HEK293 (cell line): ENCODE measurements at regions not wholly inside any gene's neighbourhood (a gene's known extent, or its start where the extent isn't known, plus 50 kb on each side); places are given as distances from the start of the nearest gene placed in this dataset.

Experiments
- CTCF ChIA-PET: fragments of 350-600 bp; formaldehyde crosslinking; extraction: SDS; loops from one replicate; lab custom pipeline; 2021; ENCODE audit warnings: antibody characterized with exemption; lab: Yijun Ruan, JAX
- POLR2A ChIA-PET: fragments of 300-600 bp; formaldehyde crosslinking; extraction: SDS; loops from one replicate; lab custom pipeline; 2020; ENCODE audit warnings: antibody characterized with exemption, inconsistent platforms; lab: Yijun Ruan, JAX
- H3K27ac ChIP-seq: fragments of 200-500 bp; sonication (Bioruptor generic); 2 replicates; pipeline ENCODE4 v1.5.1; 2014; ENCODE audit warnings: low read depth, low read length, control low read depth, inconsistent platforms; ENCODE audit errors: extremely low read depth
- H3K36me3 ChIP-seq, 2 experiments: fragments of 200-500 bp in 1 of 2; sonication (Bioruptor generic) in 1 of 2; 1 replicate in 1 of 2; 2 replicates in 1 of 2; pipeline ENCODE4 v1.5.1; 2014 to 2017; ENCODE audit warnings: inconsistent platforms in 2 of 2, low read length in 2 of 2; ENCODE audit not compliant: control insufficient read depth in 2 of 2, insufficient read depth in 1 of 2
- H3K4me1 ChIP-seq: fragments of 200-500 bp; sonication (Bioruptor generic); 2 replicates; pipeline ENCODE4 v1.5.1; 2014; ENCODE audit warnings: mild to moderate bottlenecking, low read length, inconsistent platforms; ENCODE audit not compliant: control insufficient read depth, insufficient read depth
- H3K4me3 ChIP-seq: 2 replicates; pipeline ENCODE4 v1.5.1; 2011; ENCODE audit warnings: low read depth, mild to moderate bottlenecking, control low read depth, low read length, moderate library complexity
- H3K9me3 ChIP-seq: fragments of 200-500 bp; sonication (Bioruptor generic); 2 replicates; pipeline ENCODE4 v1.5.1; 2014; ENCODE audit warnings: low read depth, low read length, inconsistent platforms; ENCODE audit not compliant: control insufficient read depth, insufficient read depth
- KLF7 ChIP-seq: fragments of 450-650 bp; formaldehyde crosslinking; IDR thresholded peaks from 2 replicates; pipeline ENCODE4 v1.5.1; 2016; ENCODE audit warnings: missing biosample characterization, missing genetic modification characterization, borderline replicate concordance
- KLF9 ChIP-seq: fragments of 450-650 bp; formaldehyde crosslinking; IDR thresholded peaks from 2 replicates; pipeline ENCODE4 v1.5.1; 2016; ENCODE audit warnings: missing biosample characterization, missing genetic modification characterization, low read depth
- SP2 ChIP-seq: fragments of 450-650 bp; formaldehyde crosslinking; IDR thresholded peaks from 2 replicates; pipeline ENCODE4 v1.5.1; 2016; ENCODE audit warnings: missing biosample characterization, missing genetic modification characterization
- TRIM28 ChIP-seq: IDR thresholded peaks from 2 replicates; pipeline ENCODE4 v1.6.1; 2011; ENCODE audit warnings: low read length, control low read depth, borderline replicate concordance
- ZFP41 ChIP-seq: fragments of 450-650 bp; formaldehyde crosslinking; IDR thresholded peaks from 2 replicates; pipeline ENCODE4 v1.5.1; 2016; ENCODE audit warnings: missing biosample characterization, missing genetic modification characterization, borderline replicate concordance
- ZNF16 ChIP-seq: fragments of 450-650 bp; formaldehyde crosslinking; IDR thresholded peaks from 2 replicates; pipeline ENCODE4 v1.5.1; 2016; ENCODE audit warnings: low read depth, missing biosample characterization, missing genetic modification characterization
- ZNF2 ChIP-seq: fragments of 450-650 bp; formaldehyde crosslinking; IDR thresholded peaks from 2 replicates; pipeline ENCODE4 v1.5.1; 2016; ENCODE audit warnings: missing biosample characterization, missing genetic modification characterization
- ZNF350 ChIP-seq: fragments of 450-650 bp; formaldehyde crosslinking; IDR thresholded peaks from 2 replicates; pipeline ENCODE4 v1.5.0; 2017; ENCODE audit warnings: missing biosample characterization, mild to moderate bottlenecking, missing genetic modification characterization
- ZNF394 ChIP-seq: fragments of 450-650 bp; formaldehyde crosslinking; IDR thresholded peaks from 2 replicates; pipeline ENCODE4 v1.5.1; 2016; ENCODE audit warnings: missing biosample characterization, missing genetic modification characterization, mild to moderate bottlenecking, moderate library complexity, borderline replicate concordance
- ZNF473 ChIP-seq: fragments of 450-650 bp; formaldehyde crosslinking; IDR thresholded peaks from 2 replicates; pipeline ENCODE4 v1.5.1; 2017; ENCODE audit warnings: missing biosample characterization, missing genetic modification characterization
- ZNF521 ChIP-seq: fragments of 450-650 bp; formaldehyde crosslinking; IDR thresholded peaks from 2 replicates; pipeline ENCODE4 v1.5.1; 2017; ENCODE audit warnings: missing biosample characterization, mild to moderate bottlenecking, missing genetic modification characterization
- ZNF544 ChIP-seq: fragments of 450-650 bp; formaldehyde crosslinking; IDR thresholded peaks from 2 replicates; pipeline ENCODE4 v1.5.0; 2017; ENCODE audit warnings: missing biosample characterization, missing genetic modification characterization
- ZNF548 ChIP-seq: fragments of 450-650 bp; formaldehyde crosslinking; IDR thresholded peaks from 2 replicates; pipeline ENCODE4 v1.5.1; 2016; ENCODE audit warnings: missing biosample characterization, missing genetic modification characterization
- ZNF623 ChIP-seq: fragments of 450-650 bp; formaldehyde crosslinking; IDR thresholded peaks from 2 replicates; pipeline ENCODE4 v1.5.1; 2016; ENCODE audit warnings: missing biosample characterization, missing genetic modification characterization
- TF ChIP-seq, protein P1 (sequence below): fragments of 450-650 bp; formaldehyde crosslinking; conservative IDR thresholded peaks from 2 replicates; pipeline ENCODE4 v1.5.1; 2016; ENCODE audit warnings: low read depth, missing biosample characterization, missing genetic modification characterization
- TF ChIP-seq, protein P2 (sequence below): fragments of 450-650 bp; IDR thresholded peaks from 2 replicates; pipeline ENCODE4 v1.5.1; 2018; ENCODE audit warnings: missing biosample characterization, mild to moderate bottlenecking, missing genetic modification characterization
- TF ChIP-seq, protein P3 (sequence below): fragments of 450-650 bp; formaldehyde crosslinking; IDR thresholded peaks from 2 replicates; pipeline ENCODE4 v1.5.1; 2016; ENCODE audit warnings: missing biosample characterization, missing genetic modification characterization
- TF ChIP-seq, protein P4 (sequence below): fragments of 450-650 bp; formaldehyde crosslinking; conservative IDR thresholded peaks from 2 replicates; pipeline ENCODE4 v1.5.1; 2016; ENCODE audit warnings: low read depth, missing biosample characterization, missing genetic modification characterization

DNA sequence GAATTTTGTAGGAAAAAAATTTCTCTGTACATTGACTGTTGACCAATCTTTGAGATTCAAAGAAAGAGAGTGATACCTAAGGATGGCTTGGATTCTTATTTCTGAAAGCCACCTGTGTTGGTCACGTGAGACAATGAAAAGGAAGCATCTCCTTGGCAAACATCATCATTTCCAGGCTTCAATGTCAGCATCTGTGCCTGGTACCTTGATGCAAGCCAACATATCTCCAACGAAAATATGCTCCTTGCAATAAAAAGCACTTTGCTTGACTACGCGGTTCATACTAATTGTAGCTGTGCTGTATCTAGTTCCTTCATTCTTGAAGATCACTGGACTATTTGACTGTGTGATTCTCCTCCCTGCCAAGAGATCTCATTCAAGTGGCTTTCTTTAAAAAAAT lies 503.4 kb upstream of the PSMD7 start:
- TF ChIP-seq ZNF544 (tag by site-specific recombination) (no peak), ZNF623 (tag by site-specific recombination) (no peak), ZNF548 (tag by site-specific recombination) (no peak), ZNF16 (tag by site-specific recombination) (no peak), TRIM28 (no peak), KLF9 (tag by site-specific recombination) (no peak), KLF7 (no peak), ZNF350 (tag by site-specific recombination) (no peak)
- TF ChIP-seq, protein P1, sequence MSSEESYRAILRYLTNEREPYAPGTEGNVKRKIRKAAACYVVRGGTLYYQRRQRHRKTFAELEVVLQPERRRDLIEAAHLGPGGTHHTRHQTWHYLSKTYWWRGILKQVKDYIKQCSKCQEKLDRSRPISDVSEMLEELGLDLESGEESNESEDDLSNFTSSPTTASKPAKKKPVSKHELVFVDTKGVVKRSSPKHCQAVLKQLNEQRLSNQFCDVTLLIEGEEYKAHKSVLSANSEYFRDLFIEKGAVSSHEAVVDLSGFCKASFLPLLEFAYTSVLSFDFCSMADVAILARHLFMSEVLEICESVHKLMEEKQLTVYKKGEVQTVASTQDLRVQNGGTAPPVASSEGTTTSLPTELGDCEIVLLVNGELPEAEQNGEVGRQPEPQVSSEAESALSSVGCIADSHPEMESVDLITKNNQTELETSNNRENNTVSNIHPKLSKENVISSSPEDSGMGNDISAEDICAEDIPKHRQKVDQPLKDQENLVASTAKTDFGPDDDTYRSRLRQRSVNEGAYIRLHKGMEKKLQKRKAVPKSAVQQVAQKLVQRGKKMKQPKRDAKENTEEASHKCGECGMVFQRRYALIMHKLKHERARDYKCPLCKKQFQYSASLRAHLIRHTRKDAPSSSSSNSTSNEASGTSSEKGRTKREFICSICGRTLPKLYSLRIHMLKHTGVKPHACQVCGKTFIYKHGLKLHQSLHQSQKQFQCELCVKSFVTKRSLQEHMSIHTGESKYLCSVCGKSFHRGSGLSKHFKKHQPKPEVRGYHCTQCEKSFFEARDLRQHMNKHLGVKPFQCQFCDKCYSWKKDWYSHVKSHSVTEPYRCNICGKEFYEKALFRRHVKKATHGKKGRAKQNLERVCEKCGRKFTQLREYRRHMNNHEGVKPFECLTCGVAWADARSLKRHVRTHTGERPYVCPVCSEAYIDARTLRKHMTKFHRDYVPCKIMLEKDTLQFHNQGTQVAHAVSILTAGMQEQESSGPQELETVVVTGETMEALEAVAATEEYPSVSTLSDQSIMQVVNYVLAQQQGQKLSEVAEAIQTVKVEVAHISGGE = no peak
- TF ChIP-seq, protein P2, sequence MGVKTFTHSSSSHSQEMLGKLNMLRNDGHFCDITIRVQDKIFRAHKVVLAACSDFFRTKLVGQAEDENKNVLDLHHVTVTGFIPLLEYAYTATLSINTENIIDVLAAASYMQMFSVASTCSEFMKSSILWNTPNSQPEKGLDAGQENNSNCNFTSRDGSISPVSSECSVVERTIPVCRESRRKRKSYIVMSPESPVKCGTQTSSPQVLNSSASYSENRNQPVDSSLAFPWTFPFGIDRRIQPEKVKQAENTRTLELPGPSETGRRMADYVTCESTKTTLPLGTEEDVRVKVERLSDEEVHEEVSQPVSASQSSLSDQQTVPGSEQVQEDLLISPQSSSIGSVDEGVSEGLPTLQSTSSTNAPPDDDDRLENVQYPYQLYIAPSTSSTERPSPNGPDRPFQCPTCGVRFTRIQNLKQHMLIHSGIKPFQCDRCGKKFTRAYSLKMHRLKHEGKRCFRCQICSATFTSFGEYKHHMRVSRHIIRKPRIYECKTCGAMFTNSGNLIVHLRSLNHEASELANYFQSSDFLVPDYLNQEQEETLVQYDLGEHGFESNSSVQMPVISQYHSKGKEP (tag by site-specific recombination) = no peak
- TF ChIP-seq, all 188 proteins: peak for 0
- ChIA-PET CTCF (no interaction called here), POLR2A (no interaction called here)

DNA sequence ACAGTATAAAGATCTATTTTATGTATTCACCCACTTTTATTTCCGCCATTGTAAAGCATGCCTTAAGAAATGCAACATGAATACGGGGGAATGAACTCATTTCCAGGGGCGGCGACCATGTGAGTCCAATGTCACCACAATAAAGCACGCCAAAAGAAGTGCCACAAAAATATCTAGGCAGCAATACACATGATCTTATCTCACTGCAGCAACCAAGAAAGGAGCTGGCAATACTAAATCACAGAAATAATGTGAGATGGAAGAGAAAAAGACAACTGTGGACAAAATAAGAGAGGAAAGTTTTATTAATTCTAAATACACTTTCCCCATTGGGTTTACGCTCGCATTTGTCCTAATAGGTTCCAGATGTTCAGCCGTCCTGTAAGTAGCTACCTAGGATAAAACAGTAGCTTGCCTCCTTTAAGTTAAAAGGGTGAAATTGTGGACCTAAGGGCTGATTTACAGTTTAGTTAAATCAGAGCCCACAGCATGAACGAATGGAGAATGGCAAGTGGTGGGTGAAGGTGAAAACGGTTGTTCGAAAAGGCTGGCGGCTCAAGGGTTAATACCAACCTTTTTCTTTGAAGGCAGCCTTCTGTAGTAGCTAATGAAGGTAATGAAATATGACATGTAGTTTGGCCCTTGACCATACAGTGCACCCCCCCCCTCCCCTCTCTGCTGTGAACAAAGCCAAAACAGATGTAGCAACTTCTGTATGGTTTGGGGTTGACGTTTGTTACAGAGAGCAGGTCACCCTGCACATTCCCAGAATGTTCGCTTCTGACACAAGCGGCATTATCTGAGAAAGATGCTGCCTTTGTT lies 504.2 kb upstream of the PSMD7 start:
- no peak overlapping the region for H3K27ac ChIP-seq
- POLR2A ChIA-PET = no interaction called here
- no peaks in the 10 kb centered on the region for H3K36me3 ChIP-seq
- CTCF ChIA-PET = no interaction called here
- H3K9me3 ChIP-seq = no peaks in the 10 kb centered on the region
- no peak overlapping the region for H3K4me3 ChIP-seq
- TF ChIP-seq, protein P3, sequence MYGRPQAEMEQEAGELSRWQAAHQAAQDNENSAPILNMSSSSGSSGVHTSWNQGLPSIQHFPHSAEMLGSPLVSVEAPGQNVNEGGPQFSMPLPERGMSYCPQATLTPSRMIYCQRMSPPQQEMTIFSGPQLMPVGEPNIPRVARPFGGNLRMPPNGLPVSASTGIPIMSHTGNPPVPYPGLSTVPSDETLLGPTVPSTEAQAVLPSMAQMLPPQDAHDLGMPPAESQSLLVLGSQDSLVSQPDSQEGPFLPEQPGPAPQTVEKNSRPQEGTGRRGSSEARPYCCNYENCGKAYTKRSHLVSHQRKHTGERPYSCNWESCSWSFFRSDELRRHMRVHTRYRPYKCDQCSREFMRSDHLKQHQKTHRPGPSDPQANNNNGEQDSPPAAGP = no peak
- TF ChIP-seq SP2 (no peak), ZNF521 (tag by site-specific recombination) (no peak), ZNF350 (tag by site-specific recombination) (no peak), ZNF2 (tag by site-specific recombination) (no peak), ZNF473 (no peak), ZFP41 (tag by site-specific recombination) (no peak), ZNF394 (tag by site-specific recombination) (no peak)
- TF ChIP-seq, protein P4, sequence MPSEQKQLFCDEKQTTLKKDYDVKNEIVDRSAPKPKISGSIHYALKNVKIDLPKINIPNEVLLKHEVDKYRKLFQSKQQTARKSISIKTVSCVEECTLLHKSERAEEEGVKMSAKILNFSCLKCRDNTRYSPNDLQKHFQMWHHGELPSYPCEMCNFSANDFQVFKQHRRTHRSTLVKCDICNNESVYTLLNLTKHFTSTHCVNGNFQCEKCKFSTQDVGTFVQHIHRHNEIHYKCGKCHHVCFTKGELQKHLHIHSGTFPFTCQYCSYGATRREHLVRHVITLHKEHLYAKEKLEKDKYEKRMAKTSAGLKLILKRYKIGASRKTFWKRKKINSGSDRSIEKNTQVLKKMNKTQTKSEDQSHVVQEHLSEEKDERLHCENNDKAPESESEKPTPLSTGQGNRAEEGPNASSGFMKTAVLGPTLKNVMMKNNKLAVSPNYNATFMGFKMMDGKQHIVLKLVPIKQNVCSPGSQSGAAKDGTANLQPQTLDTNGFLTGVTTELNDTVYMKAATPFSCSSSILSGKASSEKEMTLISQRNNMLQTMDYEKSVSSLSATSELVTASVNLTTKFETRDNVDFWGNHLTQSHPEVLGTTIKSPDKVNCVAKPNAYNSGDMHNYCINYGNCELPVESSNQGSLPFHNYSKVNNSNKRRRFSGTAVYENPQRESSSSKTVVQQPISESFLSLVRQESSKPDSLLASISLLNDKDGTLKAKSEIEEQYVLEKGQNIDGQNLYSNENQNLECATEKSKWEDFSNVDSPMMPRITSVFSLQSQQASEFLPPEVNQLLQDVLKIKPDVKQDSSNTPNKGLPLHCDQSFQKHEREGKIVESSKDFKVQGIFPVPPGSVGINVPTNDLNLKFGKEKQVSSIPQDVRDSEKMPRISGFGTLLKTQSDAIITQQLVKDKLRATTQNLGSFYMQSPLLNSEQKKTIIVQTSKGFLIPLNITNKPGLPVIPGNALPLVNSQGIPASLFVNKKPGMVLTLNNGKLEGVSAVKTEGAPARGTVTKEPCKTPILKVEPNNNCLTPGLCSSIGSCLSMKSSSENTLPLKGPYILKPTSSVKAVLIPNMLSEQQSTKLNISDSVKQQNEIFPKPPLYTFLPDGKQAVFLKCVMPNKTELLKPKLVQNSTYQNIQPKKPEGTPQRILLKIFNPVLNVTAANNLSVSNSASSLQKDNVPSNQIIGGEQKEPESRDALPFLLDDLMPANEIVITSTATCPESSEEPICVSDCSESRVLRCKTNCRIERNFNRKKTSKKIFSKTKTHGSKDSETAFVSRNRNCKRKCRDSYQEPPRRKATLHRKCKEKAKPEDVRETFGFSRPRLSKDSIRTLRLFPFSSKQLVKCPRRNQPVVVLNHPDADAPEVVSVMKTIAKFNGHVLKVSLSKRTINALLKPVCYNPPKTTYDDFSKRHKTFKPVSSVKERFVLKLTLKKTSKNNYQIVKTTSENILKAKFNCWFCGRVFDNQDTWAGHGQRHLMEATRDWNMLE (tag by site-specific recombination) = no peak
- H3K4me1 ChIP-seq = no peaks in the 10 kb centered on the region

More for the DNA sequence above, 503.4 kb upstream of the PSMD7 start:
- H3K27ac ChIP-seq = no peak overlapping the region
- H3K4me1 ChIP-seq = no peaks in the 10 kb centered on the region
- H3K36me3 ChIP-seq = no peaks in the 10 kb centered on the region
- H3K9me3 ChIP-seq = no peaks in the 10 kb centered on the region
- no peak overlapping the region for H3K4me3 ChIP-seq
